ENCODE measurements at regions not wholly inside any gene's neighbourhood (a gene's known extent, or its start where the extent isn't known, plus 50 kb on each side); places are given as distances from the start of the nearest gene placed in this dataset.
"Not testable (repeated sequence)": the region's sequence is repeated elsewhere in the genome, so short reads cannot be mapped to it uniquely, and the experiment has no call there.

DNA sequence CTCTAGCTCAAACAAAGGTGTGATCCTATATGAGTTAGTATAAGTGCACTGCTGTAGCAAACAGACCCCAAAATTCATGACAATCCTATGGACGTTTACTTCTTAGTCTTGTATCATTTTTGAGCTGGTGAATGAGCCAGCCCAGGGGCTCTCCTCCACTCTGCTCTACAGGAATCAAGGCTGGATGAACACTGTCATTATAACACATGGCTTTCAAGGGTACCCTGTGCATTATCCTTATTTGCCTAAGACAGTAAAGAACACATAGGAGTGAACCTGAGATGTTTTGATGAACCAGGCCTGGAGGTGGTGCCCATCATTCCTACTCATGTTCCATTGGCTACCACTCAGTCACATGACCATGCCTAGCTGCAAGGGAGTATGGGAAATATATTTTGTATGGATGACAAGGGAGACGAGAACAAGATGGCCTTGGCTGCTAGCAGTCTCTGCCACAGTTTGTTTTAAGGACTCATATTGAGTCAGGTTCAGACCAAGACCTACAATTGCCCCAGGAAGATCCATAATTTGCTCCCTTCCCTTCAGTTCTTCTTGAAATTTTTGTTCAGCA, 107.4 kb upstream of the HES1 start:
- no peak for DNase-seq

- no peak for DNase-seq
Observed at GRCh38 chr3:194029846-194030245, 106.1 kb upstream of the HES1 start.

DNA sequence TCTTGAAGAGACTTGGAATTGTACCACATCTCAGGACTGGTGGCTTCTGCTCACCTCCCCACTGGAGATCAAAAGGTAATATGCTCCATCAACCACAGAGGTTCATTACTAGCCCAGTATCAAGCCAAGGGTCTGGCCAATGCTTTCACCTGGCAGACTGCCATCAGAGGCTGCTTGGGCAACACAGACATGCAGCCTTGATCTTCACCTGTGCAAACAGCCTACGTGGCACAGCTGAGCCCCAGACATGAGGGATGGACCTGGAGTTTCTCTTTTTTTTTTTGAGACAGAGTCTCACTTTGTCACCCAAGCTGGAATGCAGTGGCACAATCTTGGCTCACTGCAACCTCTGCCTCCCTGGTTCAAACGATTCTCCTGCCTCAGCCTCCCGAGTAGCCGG, 105.6 kb upstream of the HES1 start:
- peak; percentile 92 for DNase-seq

GRCh38 chr3:194031349-194031748, 104.6 kb upstream of the HES1 start:
- no peak for DNase-seq

GRCh38 chr3:194031867-194032635, 103.9 kb upstream of the HES1 start:
- no peak for DNase-seq

- no peak for DNase-seq
Observed at GRCh38 chr3:194032828-194033435, 103.0 kb upstream of the HES1 start.

DNA sequence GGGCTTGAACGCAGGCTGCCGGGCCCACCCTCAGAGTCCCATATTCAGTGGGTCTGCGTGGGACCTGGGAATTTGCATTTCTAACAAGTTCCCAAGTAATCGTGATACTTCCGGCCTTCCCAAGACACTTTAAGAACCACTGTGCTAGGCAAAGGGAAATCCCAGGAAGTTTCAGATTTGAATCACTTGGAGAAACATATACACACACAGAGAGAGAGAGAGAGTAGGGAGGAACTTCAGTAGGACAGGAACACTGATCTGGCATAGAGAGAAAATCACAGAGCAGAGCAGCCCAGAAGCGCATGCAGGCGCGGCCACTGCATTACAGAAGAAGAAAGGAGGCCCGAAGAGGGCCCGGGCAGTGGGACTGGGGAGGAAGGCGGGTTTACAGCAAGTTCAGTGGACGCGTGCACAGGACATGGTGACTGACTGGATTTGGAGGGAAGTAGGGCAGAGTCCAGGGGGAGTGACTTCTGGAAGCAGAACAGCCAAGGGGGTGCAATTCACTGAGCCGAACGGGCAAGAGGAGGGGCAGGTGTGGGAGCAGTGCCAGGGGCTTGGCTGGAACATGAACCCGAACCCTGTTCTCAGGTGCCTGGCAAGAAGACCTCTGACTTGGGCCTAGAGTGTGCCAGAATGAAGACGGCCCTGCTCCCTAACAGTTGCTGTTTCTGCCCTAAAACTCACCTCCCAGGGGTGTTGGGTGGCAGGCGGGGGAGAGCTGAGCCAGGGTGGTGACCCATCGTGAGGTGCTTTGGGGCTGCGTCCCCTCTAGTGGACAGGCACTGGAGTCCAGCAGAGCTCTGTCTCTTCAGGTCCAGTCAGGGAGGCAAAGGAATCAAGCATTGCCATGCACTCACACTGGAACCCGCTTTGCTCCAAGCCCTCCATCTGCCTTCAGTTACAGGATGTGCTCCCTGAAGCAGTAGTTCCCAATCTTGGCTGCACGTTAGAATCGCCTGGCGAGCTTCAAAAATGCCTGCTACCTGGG, 101.3 kb upstream of the HES1 start:
- DNase-seq, result no peak

- no peak for DNase-seq
Observed at GRCh38 chr3:194035406-194036138, 100.4 kb upstream of the HES1 start.

GRCh38 chr3:194036842-194037241, 99.1 kb upstream of the HES1 start:
- DNase-seq, result no peak

DNA sequence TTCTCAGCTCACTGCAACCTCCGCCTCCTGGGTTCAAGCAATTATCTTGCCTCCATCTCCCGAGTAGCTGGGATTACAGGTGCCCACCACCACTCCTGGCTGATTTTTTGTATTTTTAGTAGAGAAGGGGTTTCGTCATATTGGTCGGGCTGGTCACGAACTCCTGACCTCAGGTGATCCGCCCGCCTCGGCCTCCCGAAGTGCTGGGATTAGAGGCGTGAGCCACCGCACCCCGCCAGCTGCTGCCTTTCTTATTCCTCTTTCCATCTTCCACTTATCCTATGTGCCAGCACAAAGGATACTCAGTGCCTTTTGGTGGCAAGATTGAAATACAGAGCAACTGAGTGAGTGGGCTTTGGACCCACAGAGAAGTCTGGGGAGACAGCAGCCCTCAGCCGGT, 97.6 kb upstream of the HES1 start:
- not testable (repeated sequence) for DNase-seq

GRCh38 chr3:194038960-194039359, 97.0 kb upstream of the HES1 start:
- no peak for DNase-seq

DNA sequence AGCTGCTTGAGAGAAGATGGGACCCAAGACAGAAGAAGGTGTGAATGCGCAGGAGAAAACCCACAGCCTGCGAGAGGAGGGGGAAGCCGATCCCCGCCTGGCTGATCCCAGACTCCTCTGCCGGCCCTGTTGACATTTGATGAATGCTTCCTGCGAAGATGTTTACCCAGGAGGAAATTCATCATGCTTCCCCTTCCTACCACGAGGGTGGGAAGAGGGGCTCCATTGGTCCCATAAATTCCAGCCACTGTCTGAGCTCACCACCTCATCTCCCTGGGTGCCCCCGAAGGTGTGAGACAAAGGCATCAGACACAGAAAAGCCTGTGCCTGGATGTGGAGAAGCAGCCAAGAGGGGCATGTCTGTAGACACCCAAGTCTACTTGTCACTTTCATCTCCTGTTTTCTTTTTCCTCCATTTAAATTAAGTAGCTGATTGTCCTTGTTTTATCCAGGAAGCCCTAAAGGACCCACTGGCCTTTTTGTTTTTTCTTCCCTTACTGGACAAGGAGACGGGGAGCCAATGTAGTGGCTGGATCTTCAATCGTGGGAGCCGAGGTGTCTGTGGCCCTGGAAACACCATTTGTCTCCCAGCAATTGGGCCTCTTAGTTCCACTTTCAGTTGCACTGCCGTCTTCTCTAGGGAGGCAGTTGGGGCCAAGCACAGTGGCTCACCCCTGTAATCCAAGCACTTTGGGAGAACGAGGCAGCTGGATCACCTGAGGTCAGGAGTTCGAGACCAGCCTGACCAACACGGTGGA, 95.3 kb upstream of the HES1 start:
- DNase-seq, result no peak

DNA sequence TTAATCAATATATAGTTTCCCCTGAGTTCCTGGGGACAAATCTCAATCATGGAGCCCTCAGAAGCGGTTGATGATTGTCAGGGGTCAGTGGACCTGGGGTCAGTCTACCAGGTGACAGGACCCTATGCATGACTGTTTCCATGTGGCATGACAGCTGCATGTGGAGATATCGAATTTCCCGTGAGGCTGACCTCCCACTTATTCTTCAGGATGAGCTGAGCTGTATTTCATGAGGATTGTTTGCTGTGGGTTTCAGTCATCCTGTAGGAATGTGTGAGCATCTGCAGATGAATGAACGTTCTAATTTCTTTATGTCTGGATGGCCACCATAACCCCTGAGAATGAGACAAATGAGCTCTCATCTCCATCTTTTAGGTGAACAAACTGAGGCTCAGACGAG, 93.0 kb upstream of the HES1 start:
- DNase-seq, result peak; percentile 66

DNA sequence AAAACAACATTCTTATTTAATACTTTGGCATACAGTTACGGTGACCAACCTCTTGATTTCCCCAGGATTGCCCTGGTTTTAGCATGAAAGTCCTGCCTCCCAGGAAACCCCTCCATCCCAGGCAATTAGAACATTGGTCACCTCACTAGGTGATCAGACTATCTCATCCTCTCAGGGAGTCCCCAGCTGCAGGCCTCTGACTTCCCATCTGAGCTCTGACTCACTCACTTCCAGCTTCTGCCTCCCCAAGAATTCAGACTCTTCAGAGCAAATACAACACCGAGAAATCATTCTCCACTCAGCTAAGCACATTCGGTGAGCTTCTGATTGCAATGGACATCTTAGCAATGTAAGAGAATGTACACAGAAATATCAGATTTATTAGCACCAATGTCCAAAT, 92.4 kb upstream of the HES1 start:
- DNase-seq, result peak; percentile 55

- DNase-seq, result no peak
Observed at GRCh38 chr3:194045289-194045688, 90.7 kb upstream of the HES1 start.

GRCh38 chr3:194045919-194046318, 90.0 kb upstream of the HES1 start:
- DNase-seq, result no peak

- DNase-seq, result peak; percentile 17
Observed at GRCh38 chr3:194046531-194046930, 89.4 kb upstream of the HES1 start.

GRCh38 chr3:194046995-194047645, 88.8 kb upstream of the HES1 start:
- DNase-seq, result peak; percentile 87

DNA sequence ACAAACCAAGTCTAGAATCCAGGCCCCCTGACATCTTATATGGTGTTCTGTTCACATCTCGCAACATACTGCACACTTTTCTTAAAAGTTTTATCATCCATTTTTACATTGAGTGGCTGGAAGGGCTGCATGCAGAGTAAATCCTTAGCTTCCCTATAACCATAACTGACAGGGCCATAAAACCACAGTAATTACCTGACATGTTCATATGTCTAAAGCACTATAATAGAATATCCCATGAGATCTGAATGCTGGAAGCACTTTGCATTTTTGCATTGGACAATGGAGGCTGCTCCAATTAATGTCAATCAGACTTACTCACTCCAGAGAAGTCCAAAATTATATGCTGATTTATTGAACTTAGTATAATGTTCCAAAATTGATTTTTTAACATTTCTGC, 86.6 kb upstream of the HES1 start:
- no peak for DNase-seq

GRCh38 chr3:194050782-194051320, 85.1 kb upstream of the HES1 start:
- no peak for DNase-seq

Data from DMS53 (cell line).